RWPE1 (cell line): ENCODE measurements at regions not wholly inside any gene's neighbourhood (a gene's known extent, or its start where the extent isn't known, plus 50 kb on each side); places are given as distances from the start of the nearest gene placed in this dataset.
"Not testable (repeated sequence)": the region's sequence is repeated elsewhere in the genome, so short reads cannot be mapped to it uniquely, and the experiment has no call there.

Experiments
- CTCF ChIA-PET: fragments of 350-600 bp; sonication (Branson Sonifier 250); formaldehyde crosslinking; extraction: SDS; loops from one replicate; lab custom pipeline; 2021; lab: Yijun Ruan, JAX
- POLR2A ChIA-PET: fragments of 400-600 bp; formaldehyde crosslinking; extraction: SDS; loops from one replicate; lab custom pipeline; 2020; ENCODE audit warnings: antibody characterized with exemption; ENCODE audit not compliant: low non-redundant PET; lab: Yijun Ruan, JAX
- DNase-seq: peaks from one replicate; pipeline ENCODE4 v3.0.0; 2012; ENCODE audit warnings: low spot score
- H3K27ac ChIP-seq: fragments of 450-650 bp; 2 replicates; pipeline ENCODE4 v1.5.1; 2017
- TF ChIP-seq, protein P1 (sequence below): fragments of 450-650 bp; conservative IDR thresholded peaks from 2 replicates; pipeline ENCODE4 v1.5.1; 2017; ENCODE audit warnings: low read depth, mild to moderate bottlenecking

GRCh38 chr1:14350197-14350596 is 248.3 kb upstream of the KAZN start:
- DNase-seq, result no peak
- TF ChIP-seq, protein P1, sequence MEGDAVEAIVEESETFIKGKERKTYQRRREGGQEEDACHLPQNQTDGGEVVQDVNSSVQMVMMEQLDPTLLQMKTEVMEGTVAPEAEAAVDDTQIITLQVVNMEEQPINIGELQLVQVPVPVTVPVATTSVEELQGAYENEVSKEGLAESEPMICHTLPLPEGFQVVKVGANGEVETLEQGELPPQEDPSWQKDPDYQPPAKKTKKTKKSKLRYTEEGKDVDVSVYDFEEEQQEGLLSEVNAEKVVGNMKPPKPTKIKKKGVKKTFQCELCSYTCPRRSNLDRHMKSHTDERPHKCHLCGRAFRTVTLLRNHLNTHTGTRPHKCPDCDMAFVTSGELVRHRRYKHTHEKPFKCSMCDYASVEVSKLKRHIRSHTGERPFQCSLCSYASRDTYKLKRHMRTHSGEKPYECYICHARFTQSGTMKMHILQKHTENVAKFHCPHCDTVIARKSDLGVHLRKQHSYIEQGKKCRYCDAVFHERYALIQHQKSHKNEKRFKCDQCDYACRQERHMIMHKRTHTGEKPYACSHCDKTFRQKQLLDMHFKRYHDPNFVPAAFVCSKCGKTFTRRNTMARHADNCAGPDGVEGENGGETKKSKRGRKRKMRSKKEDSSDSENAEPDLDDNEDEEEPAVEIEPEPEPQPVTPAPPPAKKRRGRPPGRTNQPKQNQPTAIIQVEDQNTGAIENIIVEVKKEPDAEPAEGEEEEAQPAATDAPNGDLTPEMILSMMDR, result no peak
- no peak overlapping the region for H3K27ac ChIP-seq
- ChIA-PET POLR2A (no interaction called here), CTCF (interaction anchor here (0.6 kb wide), 1 partner anchor 71 kb away, joined by 3 read pairs; no protein-coding TSS in a partner anchor)

- DNase-seq, result no peak
- POLR2A ChIA-PET, result no interaction called here
- H3K27ac ChIP-seq, result no peak overlapping the region
- TF ChIP-seq, protein P1, result no peak
- CTCF ChIA-PET, result no interaction called here
These were observed 245.6 kb upstream of the KAZN start for GRCh38 chr1:14352897-14353296.

DNA sequence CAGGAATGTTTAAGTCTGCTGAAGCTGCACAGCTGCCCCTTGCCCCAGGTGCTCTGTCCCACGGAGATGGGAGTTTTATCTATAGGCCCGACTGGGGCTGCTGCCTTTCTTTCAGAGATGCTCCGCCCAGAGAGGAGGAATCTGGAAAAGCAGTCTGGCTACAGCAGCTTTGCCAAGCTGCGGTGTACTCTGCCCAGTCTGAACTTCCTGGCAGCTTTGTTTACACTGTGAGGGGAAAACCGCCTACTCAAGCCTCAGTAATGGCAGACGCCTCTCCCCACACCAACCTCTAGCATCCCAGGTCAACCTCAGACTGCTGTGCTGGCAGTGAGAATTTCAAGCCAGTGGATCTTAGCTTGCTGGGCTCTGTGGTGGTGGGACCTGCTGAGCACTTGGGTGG is 237.5 kb upstream of the KAZN start:
- DNase-seq, CTCF ChIA-PET, H3K27ac ChIP-seq, POLR2A ChIA-PET: not testable (repeated sequence)

GRCh38 chr1:14362331-14362730 is 236.2 kb upstream of the KAZN start:
- H3K27ac ChIP-seq, result no peak overlapping the region
- CTCF ChIA-PET, result no interaction called here
- POLR2A ChIA-PET, result no interaction called here
- DNase-seq, result no peak
- TF ChIP-seq, protein P1, result no peak

GRCh38 chr1:14363036-14363590 is 235.4 kb upstream of the KAZN start:
- ChIA-PET CTCF (no interaction called here), POLR2A (no interaction called here)
- TF ChIP-seq, protein P1, result no peak
- no peak overlapping the region for H3K27ac ChIP-seq
- DNase-seq, result no peak

DNA sequence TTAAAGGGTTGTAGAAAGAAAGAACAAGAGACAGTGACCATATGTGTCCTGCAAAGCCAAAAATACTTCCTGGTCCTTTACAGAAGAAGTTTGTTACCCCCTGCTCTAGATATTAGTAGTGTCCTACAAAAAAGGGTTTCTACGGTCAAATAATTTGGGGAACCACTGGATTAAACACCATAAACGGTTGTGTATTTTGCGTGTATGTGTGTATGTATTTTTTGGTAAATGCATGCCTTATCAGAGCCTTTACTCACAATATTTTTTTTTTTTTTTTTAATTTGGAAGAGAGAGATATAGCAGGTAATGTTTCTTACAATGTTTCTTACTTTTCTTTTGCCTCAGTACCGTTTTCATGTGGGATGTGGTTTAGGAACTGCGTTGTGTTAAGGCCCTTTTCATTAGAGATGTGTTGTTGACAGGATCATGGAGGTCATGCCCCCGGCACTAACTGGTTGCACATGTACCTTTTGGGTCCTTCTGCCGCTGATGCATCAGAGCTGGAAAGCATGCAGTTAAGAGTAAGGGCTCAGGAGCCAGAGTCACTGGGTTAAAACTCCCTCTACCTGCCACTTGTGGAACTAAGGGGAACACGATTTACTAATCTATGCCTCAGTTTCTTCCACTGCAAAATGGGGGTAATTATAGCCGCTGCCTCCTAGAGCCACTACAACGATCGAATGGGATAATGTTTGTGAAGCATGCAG is 234.6 kb upstream of the KAZN start:
- TF ChIP-seq, protein P1, result no peak
- H3K27ac ChIP-seq, result no peak overlapping the region
- POLR2A ChIA-PET, result no interaction called here
- no peak for DNase-seq
- CTCF ChIA-PET, result interaction anchor here (0.7 kb wide), 1 partner anchor 210 kb away, joined by 3 read pairs; no protein-coding TSS in a partner anchor
